GM18520 (cell line): ENCODE measurements at regions not wholly inside any gene's neighbourhood (a gene's known extent, or its start where the extent isn't known, plus 50 kb on each side); places are given as distances from the start of the nearest gene placed in this dataset.

Experiments
- ATAC-seq: cut with Tn5 transposase; IDR thresholded peaks from one replicate; pipeline ENCODE4 v1.9.1; 2021; ENCODE audit not compliant: unreplicated experiment

- no peak for ATAC-seq
Observed at GRCh38 chr9:18208166-18209059, 265.5 kb upstream of the ADAMTSL1 start.

GRCh38 chr9:18215626-18216025 lies 258.3 kb upstream of the ADAMTSL1 start:
- no peak for ATAC-seq

DNA sequence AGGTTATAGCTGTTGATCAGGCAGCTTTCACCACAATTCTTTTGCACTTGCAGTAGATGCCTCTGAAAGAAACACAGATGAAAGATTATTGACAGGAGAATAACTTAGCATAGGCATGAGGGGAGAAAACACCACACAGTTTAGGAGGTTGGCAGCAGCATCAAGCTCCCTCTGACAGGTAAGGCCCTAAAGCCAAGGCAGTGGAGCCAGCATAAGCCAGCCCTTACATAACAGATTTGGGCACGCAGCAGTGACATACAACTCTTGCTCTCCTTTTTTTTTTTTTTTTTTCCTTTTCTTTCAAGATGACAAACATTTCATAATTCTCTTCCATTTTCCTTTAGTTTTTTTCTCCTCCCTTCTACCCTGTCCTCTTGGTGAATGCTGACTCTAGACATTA lies 257.6 kb upstream of the ADAMTSL1 start:
- no peak for ATAC-seq

DNA sequence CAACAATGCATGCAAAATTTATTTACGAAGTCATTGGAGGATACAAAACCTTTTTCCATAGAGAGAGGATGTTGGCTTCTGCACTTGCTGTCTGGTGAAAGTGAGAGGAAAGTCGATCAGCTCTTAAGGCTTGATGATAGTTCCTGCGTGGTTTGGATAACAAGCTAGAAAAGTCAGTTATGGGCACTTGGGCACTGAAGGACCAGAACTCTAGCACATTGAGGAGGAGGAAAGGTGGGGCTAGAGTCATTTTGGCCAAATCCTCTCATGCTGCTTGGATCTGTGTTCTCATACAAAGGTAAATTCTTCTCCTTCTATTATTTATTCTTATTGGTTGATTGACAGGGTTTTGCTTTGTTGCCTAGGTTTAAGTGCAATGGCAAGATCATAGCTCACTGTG lies 245.9 kb upstream of the ADAMTSL1 start:
- no peak for ATAC-seq

DNA sequence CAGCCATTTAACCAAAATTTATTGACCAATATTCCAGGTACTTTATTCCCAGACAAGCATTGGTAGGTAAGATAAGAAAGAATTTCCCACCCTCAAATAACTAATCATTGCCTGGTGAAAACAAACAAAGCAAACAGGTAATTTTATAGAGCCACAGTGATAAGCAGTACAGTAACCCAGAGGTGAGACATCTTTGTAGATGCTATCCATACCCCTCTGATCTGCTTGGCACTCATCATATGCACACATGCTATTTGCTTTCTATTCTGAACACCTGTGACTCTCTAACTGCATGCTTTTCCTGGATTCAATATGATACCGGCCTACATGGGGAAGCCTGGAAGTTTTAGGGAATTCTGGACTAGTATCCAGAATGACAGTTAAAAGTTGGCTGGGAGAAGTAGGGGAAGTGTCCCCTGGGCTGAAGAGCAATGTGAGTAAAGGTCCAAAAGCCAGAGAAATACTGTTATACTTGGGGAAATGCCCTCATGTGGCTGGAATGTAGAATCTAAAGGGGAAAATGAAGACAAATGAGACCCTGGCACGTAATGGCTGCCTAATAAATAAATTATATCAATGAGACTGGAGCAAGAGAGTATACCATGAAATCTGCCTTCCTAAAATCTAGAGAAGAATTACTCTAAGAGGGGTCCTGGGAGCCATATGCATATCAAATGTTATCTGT lies 243.8 kb upstream of the ADAMTSL1 start:
- no peak for ATAC-seq

GRCh38 chr9:18233311-18233710 lies 240.6 kb upstream of the ADAMTSL1 start:
- no peak for ATAC-seq

DNA sequence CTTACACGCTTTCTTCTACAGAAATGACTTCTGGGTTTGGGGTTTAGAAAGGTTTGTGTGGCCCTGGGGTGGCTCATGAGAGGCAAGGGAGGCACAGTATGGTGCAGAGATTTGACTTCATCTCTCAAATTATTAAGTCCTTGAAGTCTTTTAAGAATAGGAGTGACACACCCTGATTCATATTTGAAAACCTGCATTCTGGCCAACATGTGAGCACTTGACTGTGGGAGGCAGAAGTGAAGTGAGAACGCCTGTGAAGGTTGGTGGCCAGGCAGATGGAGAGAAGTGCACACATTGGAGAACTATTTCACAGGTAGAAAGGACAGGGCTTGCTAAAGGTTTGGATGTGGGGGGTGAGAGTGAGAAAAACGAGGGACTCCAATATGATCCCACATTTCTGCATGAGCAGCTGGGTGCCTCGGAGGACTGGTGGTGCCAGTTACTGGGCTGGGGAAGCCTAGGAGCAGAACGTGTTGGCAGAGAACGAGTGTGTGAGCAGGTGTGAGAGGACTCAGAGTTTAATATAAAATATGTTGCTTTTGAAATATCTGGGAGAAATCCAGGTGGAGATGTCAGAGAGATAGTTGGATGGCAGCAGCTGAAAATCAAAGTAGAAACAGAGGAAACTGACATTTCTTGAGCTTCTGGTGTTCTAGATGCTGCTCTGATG lies 240.0 kb upstream of the ADAMTSL1 start:
- ATAC-seq = no peak

DNA sequence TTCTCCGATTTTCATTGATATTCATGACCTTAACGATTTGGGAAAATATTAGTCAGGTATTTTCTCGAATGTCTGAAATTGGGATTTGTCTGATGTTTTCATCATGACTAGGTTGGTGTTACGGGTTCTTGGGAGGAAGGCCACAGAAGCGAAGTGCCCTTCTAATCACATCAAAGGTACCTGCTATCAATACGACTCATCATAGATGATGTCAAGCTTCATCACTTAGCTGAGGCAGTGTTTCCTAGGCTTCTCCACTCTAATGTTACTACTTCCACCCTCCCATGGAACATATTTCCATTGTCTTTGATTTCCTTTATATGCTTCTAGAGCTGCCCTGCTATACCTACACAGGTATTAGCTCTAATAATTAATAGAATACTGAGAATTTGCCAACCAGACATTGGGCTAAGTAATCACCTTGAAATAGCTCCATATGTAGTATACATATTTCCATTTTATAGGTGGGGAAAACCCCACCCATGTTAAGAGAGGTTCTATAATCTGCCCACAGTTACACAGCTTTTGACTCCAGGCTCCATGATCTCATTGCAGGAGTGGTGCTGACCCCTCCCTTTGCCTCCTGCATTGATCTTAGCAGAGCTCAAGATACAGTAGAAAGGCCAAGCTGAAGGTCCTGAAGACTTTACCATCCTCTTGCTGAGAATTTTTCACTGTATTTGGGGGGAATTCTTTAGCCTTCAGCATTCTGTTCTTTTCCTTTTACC lies 238.6 kb upstream of the ADAMTSL1 start:
- ATAC-seq = no peak

DNA sequence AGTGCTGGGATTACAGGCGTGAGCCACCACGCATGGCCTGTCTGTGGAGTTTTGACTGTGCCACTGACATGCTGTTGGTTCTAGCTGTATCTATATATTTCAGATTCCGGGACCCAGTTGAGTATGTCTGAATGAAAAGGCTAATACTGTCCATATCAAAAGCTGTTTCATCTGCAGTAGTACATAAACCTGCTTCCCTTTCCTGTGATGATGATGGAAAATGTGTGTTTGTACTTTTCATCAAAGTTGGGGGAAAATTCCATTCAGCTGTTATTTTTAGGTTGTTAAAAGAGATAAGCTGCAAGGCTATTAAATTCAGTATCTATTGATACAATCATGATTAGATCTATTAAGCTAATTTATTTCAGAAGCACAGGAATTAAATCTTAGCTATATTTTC lies 237.6 kb upstream of the ADAMTSL1 start:
- ATAC-seq = no peak

- ATAC-seq = no peak
Observed at GRCh38 chr9:18237776-18238175, 236.2 kb upstream of the ADAMTSL1 start.

GRCh38 chr9:18238254-18238653 lies 235.7 kb upstream of the ADAMTSL1 start:
- ATAC-seq = no peak

- no peak for ATAC-seq
Observed at GRCh38 chr9:18238752-18239447, 235.1 kb upstream of the ADAMTSL1 start.

DNA sequence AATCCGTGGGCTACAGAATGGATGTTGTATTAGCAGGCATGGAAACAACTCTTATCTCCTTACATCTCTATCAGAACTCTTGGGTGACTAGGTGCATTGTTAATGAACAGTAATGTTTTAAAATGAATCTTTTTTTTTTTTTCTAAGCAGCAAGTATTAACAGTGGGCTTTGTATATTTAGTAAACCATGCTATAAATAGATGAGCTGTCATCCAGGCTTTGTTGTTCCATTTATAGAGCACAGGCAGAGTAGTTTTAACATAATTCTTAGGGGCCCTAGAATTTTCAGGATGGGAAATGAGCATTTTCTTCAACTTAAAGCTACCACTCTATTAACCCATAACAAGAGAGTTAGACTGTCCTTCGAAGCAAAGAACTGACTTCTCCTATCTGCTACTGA lies 233.7 kb upstream of the ADAMTSL1 start:
- no peak for ATAC-seq

DNA sequence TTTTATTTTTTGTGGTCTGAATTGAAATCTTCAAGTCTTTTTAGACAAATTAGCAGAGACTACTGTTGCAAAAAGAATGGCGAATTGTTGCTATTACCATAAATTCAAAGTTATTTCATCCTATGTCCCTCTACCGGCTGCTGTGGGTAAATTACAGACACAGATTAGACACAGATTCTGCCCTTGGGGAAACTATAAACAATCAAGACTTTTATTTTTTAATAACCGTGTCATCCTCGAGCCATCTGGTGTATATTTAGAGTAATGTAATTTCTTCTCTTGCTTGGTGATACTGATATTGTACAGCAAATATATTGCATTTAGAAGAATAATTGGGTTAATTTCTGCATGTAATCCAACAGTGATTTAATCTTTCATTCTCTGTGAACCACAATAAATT lies 228.0 kb upstream of the ADAMTSL1 start:
- no peak for ATAC-seq

DNA sequence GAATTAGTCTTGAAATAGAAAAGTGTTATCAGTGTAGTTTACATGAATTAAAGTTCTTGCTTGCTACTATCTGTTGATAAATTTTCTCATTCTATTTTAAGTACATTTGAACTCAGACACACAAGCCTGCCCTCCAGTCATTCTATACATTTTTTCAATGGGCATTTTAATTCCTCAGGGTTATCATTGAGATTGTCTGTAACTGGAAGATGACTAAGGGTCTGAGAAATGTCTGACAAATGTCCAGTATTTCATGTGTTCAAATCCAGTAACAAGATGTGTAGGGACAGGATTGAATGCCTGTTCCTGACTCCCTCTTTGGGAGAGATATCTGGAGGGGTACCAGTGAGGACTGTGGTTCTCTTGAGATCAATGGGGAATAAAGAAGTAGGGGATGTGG lies 223.9 kb upstream of the ADAMTSL1 start:
- ATAC-seq = no peak

GRCh38 chr9:18253950-18254349 lies 220.0 kb upstream of the ADAMTSL1 start:
- no peak for ATAC-seq

- peak; percentile 89 for ATAC-seq
Observed at GRCh38 chr9:18255158-18255629, 218.8 kb upstream of the ADAMTSL1 start.

DNA sequence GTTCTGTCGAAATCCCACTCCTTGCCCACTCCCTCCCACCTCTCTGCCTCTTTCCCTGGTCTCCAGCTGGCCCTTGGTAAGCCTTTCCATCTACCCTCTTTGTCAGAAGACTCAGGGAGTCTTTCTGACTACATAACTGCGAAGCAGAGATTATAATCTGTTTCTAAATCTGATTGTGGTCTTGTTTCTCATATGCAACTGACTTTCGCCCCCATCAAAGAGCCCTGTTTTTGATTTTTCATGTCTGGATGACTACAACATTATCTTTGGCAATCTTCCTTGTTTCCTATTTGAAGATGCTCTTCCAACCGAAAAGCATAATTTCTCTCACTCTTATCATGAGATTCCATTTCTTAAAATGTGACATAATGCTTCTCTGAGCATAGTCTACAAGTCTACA lies 218.2 kb upstream of the ADAMTSL1 start:
- ATAC-seq = no peak

DNA sequence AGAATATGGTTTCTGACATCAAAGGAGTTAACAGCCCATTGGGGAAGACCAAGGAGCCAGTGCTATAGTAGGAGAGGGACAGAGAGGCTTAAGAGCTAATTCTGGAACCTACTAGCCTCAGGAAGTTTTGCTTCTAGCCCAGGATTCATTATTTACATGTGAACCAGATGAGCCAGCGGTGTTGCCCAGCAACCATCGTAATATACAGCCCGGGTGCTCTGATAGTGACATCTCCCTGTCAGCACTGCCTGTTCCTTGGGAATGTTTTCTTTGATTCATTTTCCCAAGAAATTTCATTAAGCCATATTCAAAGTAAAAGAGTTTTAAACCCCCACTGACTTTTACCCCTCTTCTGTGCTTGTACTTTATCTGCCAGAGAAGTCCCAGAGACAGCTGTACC lies 217.4 kb upstream of the ADAMTSL1 start:
- ATAC-seq = no peak

DNA sequence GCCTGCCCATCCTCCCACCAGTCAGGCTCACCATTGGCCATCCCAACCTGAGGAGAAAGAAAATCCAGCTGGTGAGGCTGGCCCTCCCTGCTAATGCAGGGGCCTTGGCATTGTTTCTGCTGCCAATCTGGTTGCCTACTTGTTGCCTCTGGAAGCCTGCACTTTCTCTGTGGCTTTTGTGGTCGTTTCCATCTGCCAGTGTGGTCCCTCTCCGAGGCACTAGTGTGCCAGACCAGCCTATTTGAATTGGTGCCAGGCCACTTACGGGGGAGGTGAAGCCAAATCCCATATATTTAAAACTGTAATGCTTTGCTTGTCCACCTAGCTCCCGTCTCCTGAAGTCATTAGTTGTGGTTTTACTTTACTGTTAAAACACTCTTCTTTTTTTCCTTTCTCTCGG lies 213.4 kb upstream of the ADAMTSL1 start:
- ATAC-seq = no peak

GRCh38 chr9:18261181-18261580 lies 212.8 kb upstream of the ADAMTSL1 start:
- ATAC-seq = no peak
